ENCODE measurements at regions not wholly inside any gene's neighbourhood (a gene's known extent, or its start where the extent isn't known, plus 50 kb on each side); places are given as distances from the start of the nearest gene placed in this dataset.

DNA sequence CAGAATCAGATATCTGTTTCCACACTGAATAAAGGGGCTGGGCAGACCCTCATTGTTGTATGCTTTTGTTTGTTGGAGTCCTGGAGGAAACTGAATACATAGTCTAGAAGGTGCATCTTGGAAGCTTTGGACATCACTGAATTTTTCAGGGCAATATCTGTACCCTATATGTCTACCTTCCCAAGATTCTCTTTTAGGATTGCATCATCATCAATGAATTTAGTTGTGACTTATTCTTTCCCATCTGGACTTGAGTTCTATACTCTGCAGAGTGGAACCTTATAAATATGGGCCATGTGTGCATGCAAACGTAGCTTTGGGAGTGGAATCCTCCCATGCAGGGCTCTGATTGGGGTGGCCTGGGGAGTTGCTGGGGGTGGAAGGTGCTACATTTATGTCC lies 60.7 kb upstream of the PROKR2 start:
- POLR2A ChIA-PET (ENCODE audit: partially characterized antibody) = no interaction called here
- Histone ChIP-seq H2BK120ac (replicated peaks; ENCODE audit: low read depth, low read length) (no peak overlapping the region), H3K14ac (ENCODE audit: insufficient read length) (no peak overlapping the region), H3K36me3 (ENCODE audit: control insufficient read depth in 2 of 4, insufficient read depth in 4 of 4, low read length in 3 of 4) (no peaks in the 10 kb centered on the region), H2AK5ac (ENCODE audit: low read depth, low read length) (no peak overlapping the region), H3K4me1 (replicated peaks in 1 of 4; ENCODE audit: control insufficient read depth in 3 of 4, insufficient read depth in 4 of 4, low read length in 3 of 4) (no peaks in the 10 kb centered on the region; a peak in 1 of 7 replicates), H3K18ac (ENCODE audit: extremely low read depth, low read length) (no peak overlapping the region), H3K9ac (replicated peaks in 1 of 4; ENCODE audit: extremely low read depth in 1 of 4, low read depth in 3 of 4, low read length in 3 of 4) (no peak overlapping the region), H3K4ac (replicated peaks; ENCODE audit: insufficient read length, low read depth, low read length) (no peak overlapping the region), H2BK20ac (ENCODE audit: low read length) (no peak overlapping the region), H3K56ac (replicated peaks; ENCODE audit: insufficient read length, low read depth, low read length) (no peak overlapping the region), H2BK5ac (ENCODE audit: low read depth, low read length) (no peak overlapping the region), H3K23me2 (ENCODE audit: low read depth, low read length) (no peaks in the 10 kb centered on the region), H4K8ac (ENCODE audit: extremely low read depth, insufficient read depth, low read length) (no peak overlapping the region), H2BK12ac (ENCODE audit: low read depth, low read length) (no peak overlapping the region), H3K79me1 (ENCODE audit: low read depth, low read length) (no peaks in the 10 kb centered on the region), H3K4me3 (ENCODE audit: extremely low read depth in 1 of 4, insufficient read depth in 2 of 4, low read depth in 3 of 4, low read length in 4 of 4) (no peak overlapping the region), H3K79me2 (ENCODE audit: control insufficient read depth in 1 of 2, insufficient read depth in 2 of 2, low read length in 2 of 2) (no peaks in the 10 kb centered on the region), H3K27me3 (replicated peaks in 1 of 4; ENCODE audit: control insufficient read depth in 3 of 4, extremely low read depth in 1 of 4, insufficient read depth in 3 of 4, low read length in 3 of 4) (no peaks in the 10 kb centered on the region), H2AFZ (ENCODE audit: low read length) (no peak overlapping the region), H4K5ac (ENCODE audit: insufficient read length, low read depth, low read length) (no peak overlapping the region), H4K91ac (replicated peaks; ENCODE audit: insufficient read length, low read length) (no peak overlapping the region), H3K27ac (ENCODE audit: low read depth, low read length) (no peak overlapping the region), H4K20me1 (replicated peaks in 1 of 2; ENCODE audit: control insufficient read depth in 1 of 2, insufficient read depth in 2 of 2, low read length in 2 of 2) (no peaks in the 10 kb centered on the region), H3K9me3 (ENCODE audit: insufficient read depth in 2 of 2, low read depth in 1 of 2, low read length in 1 of 2) (no peaks in the 10 kb centered on the region), H3K23ac (ENCODE audit: insufficient read length) (no peak overlapping the region), H3K4me2 (ENCODE audit: insufficient read depth in 1 of 2, low read depth in 2 of 2, low read length in 2 of 2) (no peak overlapping the region), H2BK15ac (ENCODE audit: low read length) (no peak overlapping the region)
- 81% methylated on average over 1 of the region's 1 CpG; no CpG with 5 or more reads in 1 of the 2 experiments for WGBS, 2 experiments (ENCODE audit: extremely low coverage in 1 of 2, insufficient coverage in 1 of 2, insufficient read length in 1 of 2, insufficient replicate concordance in 2 of 2, low coverage in 1 of 2, low lambda C conversion rate in 2 of 2, missing lambda C conversion rate in 1 of 2)
- DNase-seq (ENCODE audit: low read depth in 1 of 2, low spot score in 2 of 2) (no peak), FAIRE-seq (no peak)
- no peak for TF ChIP-seq E2F6 (IDR thresholded peaks at IDR 0.05)
- CTCF ChIA-PET (ENCODE audit: partially characterized antibody) = interaction anchor here (1.6 kb wide), 1 partner anchor 172 kb away, joined by 6 read pairs; no protein-coding TSS in a partner anchor
